ENCODE measurements at regions not wholly inside any gene's neighbourhood (a gene's known extent, or its start where the extent isn't known, plus 50 kb on each side); places are given as distances from the start of the nearest gene placed in this dataset.

GRCh38 chr6:50116797-50117542 lies 67.2 kb upstream of the DEFB112 start:
- no peak for TF ChIP-seq ZNF48 (tag by site-specific recombination; IDR thresholded peaks at IDR 0.05)
- TF ChIP-seq ZXDB (tag by site-specific recombination; IDR thresholded peaks at IDR 0.05) = no peak
- TF ChIP-seq GFI1B (tag by site-specific recombination; IDR thresholded peaks at IDR 0.05) = no peak
- TF ChIP-seq ZBTB6 (tag by site-specific recombination; IDR thresholded peaks at IDR 0.05) = no peak
- no peak for TF ChIP-seq ZNF214 (tag by site-specific recombination; IDR thresholded peaks at IDR 0.05; ENCODE audit: borderline replicate concordance)
- no peak for TF ChIP-seq ZNF2 (tag by site-specific recombination; IDR thresholded peaks at IDR 0.05)
- no peak for TF ChIP-seq ZNF549 (tag by site-specific recombination; IDR thresholded peaks at IDR 0.05)
- TF ChIP-seq ZNF423 (tag by site-specific recombination; IDR thresholded peaks at IDR 0.05) = no peak
- no peak for TF ChIP-seq ZNF692 (tag by site-specific recombination; IDR thresholded peaks at IDR 0.05)
- TF ChIP-seq ZNF626 (tag by site-specific recombination; IDR thresholded peaks at IDR 0.05) = no peak
- TF ChIP-seq ZSCAN16 (tag by site-specific recombination; IDR thresholded peaks at IDR 0.05) = no peak
- TF ChIP-seq KLF17 (tag by site-specific recombination; IDR thresholded peaks at IDR 0.05) = no peak
- no peak for TF ChIP-seq ZNF324 (tag by site-specific recombination; IDR thresholded peaks at IDR 0.05)
- no peak for TF ChIP-seq ZNF19 (tag by site-specific recombination; IDR thresholded peaks at IDR 0.05; ENCODE audit: low read depth)
- no peak for TF ChIP-seq SCRT2 (tag by site-specific recombination; IDR thresholded peaks at IDR 0.05)
- no peak overlapping the region for H3K27ac ChIP-seq (ENCODE audit: extremely low read depth, low read depth, low read length)
- POLR2A ChIA-PET = no interaction called here

GRCh38 chr6:50120300-50120699 lies 70.6 kb upstream of the DEFB112 start:
- TF ChIP-seq KLF1 (tag by site-specific recombination; IDR thresholded peaks at IDR 0.05) (no peak), ZNF777 (tag by site-specific recombination; IDR thresholded peaks at IDR 0.05; ENCODE audit: borderline replicate concordance) (no peak), SCRT2 (tag by site-specific recombination; IDR thresholded peaks at IDR 0.05) (no peak), BCL11A (tag by site-specific recombination; IDR thresholded peaks at IDR 0.05; ENCODE audit: low read depth) (no peak)
- Histone ChIP-seq H3K36me3 (ENCODE audit: control insufficient read depth in 2 of 2, insufficient read depth in 1 of 2, low read length in 2 of 2) (no peaks in the 10 kb centered on the region), H3K9me3 (ENCODE audit: control insufficient read depth, insufficient read depth, low read depth, low read length) (no peaks in the 10 kb centered on the region), H3K27ac (ENCODE audit: extremely low read depth, low read depth, low read length) (no peak overlapping the region), H3K4me3 (ENCODE audit: low read depth, low read length) (no peak overlapping the region), H3K4me1 (ENCODE audit: control insufficient read depth, insufficient read depth, low read length) (no peaks in the 10 kb centered on the region)
- POLR2A ChIA-PET = no interaction called here
- CTCF ChIA-PET = no interaction called here

More at GRCh38 chr6:50116797-50117542, 67.2 kb upstream of the DEFB112 start:
- Histone ChIP-seq H3K36me3 (ENCODE audit: control insufficient read depth in 2 of 2, insufficient read depth in 1 of 2, low read length in 2 of 2) (no peaks in the 10 kb centered on the region), H3K4me1 (ENCODE audit: control insufficient read depth, insufficient read depth, low read length) (no peaks in the 10 kb centered on the region), H3K4me3 (ENCODE audit: low read depth, low read length) (no peak overlapping the region), H3K9me3 (ENCODE audit: control insufficient read depth, insufficient read depth, low read depth, low read length) (no peaks in the 10 kb centered on the region)
- CTCF ChIA-PET = interaction anchor here (0.6 to 0.7 kb wide), 2 partner anchors 12 to 66 kb away, joined by 3 read pairs; no protein-coding TSS in a partner anchor

- H3K27ac ChIP-seq (ENCODE audit: extremely low read depth, low read depth, low read length) = no peak overlapping the region
- ChIA-PET POLR2A (no interaction called here), CTCF (interaction anchor here (0.7 to 1.1 kb wide), 3 partner anchors 422 to 1227 kb away, joined by 3 to 4 read pairs (median 3); no protein-coding TSS in a partner anchor)
- no peaks in the 10 kb centered on the region for H3K9me3 ChIP-seq (ENCODE audit: control insufficient read depth, insufficient read depth, low read depth, low read length)
- H3K4me1 ChIP-seq (ENCODE audit: control insufficient read depth, insufficient read depth, low read length) = no peaks in the 10 kb centered on the region
- no peaks in the 10 kb centered on the region for H3K36me3 ChIP-seq (ENCODE audit: control insufficient read depth in 2 of 2, insufficient read depth in 1 of 2, low read length in 2 of 2)
- no peak overlapping the region for H3K4me3 ChIP-seq (ENCODE audit: low read depth, low read length)
- TF ChIP-seq GLI4 (tag by site-specific recombination; IDR thresholded peaks at IDR 0.05) (no peak), ZBTB44 (tag by site-specific recombination; IDR thresholded peaks at IDR 0.05) (no peak), ZNF350 (tag by site-specific recombination; IDR thresholded peaks at IDR 0.05) (no peak), ZNF335 (tag by site-specific recombination; conservative IDR thresholded peaks at IDR 0.05) (no peak), ZNF148 (tag by site-specific recombination; IDR thresholded peaks at IDR 0.05; ENCODE audit: borderline replicate concordance) (no peak), ZBTB17 (tag by site-specific recombination; IDR thresholded peaks at IDR 0.05) (no peak), TRIM28 (IDR thresholded peaks at IDR 0.05; ENCODE audit: borderline replicate concordance, low read length) (no peak)
Measured at GRCh38 chr6:50123688-50124087, 74.0 kb upstream of the DEFB112 start.

Data from HEK293 (cell line).